ENCODE measurements at regions not wholly inside any gene's neighbourhood (a gene's known extent, or its start where the extent isn't known, plus 50 kb on each side); places are given as distances from the start of the nearest gene placed in this dataset.

DNA sequence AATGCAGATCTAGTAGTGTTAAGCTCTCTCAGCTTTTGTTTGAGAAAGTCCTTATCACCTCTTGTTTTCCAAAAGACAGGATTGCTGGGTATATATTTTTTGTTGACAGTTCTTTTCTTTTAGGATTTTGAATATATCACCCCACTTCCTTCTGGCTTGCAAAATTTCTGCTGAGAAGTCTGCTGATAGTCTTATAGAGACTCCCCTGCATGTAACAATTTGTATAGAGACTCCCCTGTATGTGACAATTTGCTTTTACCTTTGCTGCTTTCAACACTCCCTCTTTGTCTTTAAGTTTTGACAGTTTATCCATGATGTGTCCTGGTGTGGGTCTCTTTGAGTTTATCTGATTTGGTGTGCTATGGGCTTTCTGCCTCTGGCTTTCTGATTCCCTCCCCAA lies 115.0 kb upstream of the CCDC85A start:
- DNase-seq (ENCODE audit: low spot score) (no peak), ATAC-seq (ENCODE audit: low FRiP score) (no peak)
- TF ChIP-seq, protein P1, sequence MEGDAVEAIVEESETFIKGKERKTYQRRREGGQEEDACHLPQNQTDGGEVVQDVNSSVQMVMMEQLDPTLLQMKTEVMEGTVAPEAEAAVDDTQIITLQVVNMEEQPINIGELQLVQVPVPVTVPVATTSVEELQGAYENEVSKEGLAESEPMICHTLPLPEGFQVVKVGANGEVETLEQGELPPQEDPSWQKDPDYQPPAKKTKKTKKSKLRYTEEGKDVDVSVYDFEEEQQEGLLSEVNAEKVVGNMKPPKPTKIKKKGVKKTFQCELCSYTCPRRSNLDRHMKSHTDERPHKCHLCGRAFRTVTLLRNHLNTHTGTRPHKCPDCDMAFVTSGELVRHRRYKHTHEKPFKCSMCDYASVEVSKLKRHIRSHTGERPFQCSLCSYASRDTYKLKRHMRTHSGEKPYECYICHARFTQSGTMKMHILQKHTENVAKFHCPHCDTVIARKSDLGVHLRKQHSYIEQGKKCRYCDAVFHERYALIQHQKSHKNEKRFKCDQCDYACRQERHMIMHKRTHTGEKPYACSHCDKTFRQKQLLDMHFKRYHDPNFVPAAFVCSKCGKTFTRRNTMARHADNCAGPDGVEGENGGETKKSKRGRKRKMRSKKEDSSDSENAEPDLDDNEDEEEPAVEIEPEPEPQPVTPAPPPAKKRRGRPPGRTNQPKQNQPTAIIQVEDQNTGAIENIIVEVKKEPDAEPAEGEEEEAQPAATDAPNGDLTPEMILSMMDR (IDR thresholded peaks at IDR 0.05) = no peak

DNA sequence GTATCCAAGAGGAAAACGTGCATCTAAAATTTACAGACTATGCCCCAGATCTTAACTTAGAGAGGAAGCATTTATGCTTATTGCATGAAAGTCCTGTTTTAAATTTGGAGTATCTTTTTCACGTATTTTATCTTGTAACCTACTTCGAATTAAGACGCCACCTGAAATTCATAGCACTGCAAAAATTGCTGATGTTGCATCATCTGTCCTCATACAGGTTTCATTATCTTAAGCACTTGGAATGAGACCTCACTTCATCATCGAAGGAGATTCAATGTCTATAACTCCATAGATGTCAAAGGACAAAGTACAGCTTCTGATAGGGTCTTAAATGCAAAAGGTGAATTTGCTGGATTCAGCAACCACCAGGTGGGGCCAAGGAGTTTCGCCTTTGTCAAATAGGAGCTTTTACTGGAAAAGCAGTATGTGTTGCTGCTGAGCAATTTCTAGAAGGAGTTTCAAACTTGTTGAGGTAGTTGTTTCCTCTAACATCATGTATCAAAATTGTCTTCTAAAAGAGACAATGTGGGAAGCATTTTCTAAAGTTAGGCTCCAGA lies 106.4 kb upstream of the CCDC85A start:
- no peak for ATAC-seq (ENCODE audit: low FRiP score)
- TF ChIP-seq, protein P1 (IDR thresholded peaks at IDR 0.05) = no peak
- DNase-seq (ENCODE audit: low spot score) = no peak

DNA sequence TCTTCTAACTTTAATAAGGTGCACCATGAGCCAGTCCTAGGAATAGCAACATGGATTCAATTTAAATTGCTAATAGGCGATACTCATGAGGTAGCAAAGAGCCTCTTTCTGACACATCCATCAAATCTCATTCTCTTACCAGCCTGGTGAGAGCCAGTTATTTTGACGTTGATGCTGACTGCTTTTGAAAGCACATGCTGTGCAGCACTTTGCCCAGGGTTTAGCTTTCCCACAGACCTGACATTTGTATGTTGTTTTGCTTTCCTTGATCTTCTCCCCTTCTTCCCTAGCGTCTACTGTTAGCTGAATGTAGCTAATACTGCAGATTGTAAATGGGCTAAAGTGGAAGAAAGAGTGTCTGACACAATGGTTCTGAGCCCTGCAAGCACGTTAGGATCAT lies 101.1 kb upstream of the CCDC85A start:
- TF ChIP-seq, protein P1 (IDR thresholded peaks at IDR 0.05) = no peak
- DNase-seq (ENCODE audit: low spot score) (no peak), ATAC-seq (ENCODE audit: low FRiP score) (no peak)

DNA sequence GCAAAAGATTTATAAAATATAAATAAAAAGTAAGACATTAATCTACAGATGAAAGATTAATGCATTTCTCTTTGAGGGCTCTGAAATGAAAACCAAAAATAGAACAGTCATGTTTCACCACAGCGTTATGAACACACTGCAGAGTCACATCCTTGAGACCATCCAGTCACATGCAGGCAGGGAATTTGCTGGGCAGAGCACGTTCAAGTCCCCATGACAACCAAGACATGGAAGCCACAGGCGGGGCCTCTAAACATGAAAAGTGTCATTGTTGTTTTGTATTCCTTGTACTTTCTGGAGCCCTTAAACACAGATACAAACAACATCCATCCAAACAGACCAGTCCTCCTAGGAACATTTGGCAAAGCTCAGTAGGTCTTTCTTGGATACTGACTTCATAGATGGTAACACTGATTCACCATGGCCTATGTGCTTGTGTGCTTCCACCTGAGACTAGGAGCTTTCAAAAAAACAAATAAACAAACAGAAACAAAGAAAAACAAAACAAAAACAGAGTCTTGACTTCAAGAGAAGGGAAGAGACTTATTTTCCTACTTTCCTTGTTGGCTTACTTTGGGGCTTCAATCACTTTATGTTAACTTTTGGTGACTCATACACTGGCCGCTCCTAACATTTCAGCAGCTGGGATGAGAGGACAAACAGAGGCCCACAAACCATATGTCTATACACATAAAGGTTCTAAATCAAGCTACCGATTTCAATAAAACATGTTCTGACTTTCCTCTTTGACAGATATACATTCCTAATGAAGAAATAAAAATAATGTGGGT lies 99.5 kb upstream of the CCDC85A start:
- TF ChIP-seq, protein P1 (IDR thresholded peaks at IDR 0.05) = no peak
- DNase-seq (ENCODE audit: low spot score) (no peak), ATAC-seq (ENCODE audit: low FRiP score) (no peak)

DNA sequence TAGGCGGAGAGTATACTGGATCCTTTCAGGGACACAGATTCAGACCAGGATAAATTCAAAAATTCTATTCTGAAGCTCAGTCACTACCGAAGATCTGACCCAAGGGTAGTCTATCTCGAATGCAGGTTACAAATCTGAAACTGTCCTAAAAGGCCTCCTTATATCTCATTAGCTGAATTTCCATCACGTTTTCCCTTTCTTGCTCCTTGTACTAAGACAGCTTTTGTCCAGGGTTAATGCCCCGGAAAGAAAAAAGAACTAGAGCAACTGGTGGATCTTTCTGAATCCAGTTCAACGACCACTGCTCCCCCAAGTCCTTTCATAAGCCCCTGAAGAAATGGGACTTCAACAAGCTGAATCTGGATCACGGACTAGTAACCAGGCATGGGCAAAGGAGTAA lies 97.5 kb upstream of the CCDC85A start:
- TF ChIP-seq, protein P1 (IDR thresholded peaks at IDR 0.05) = no peak
- DNase-seq (ENCODE audit: low spot score) = no peak
- no peak for ATAC-seq (ENCODE audit: low FRiP score)

DNA sequence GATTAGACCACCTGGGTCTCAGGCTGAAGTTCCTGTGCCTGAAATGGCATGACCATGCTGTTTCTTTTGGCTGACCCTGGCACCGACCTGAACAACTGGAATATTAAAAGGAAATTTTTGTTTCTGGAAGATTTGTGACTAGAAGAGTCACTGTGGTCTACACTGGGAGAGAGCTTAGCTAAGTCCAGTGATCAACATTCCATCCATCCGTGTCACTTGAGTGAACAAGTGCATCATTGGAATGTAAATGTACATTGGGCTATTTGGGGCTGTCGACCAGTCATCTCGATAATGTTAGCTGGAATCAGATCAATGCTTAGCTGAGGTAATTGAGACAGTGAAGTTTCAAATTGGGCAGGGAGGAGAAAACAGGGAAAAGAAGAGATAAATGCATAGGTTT lies 95.4 kb upstream of the CCDC85A start:
- TF ChIP-seq, protein P1 (IDR thresholded peaks at IDR 0.05) = no peak
- ATAC-seq (ENCODE audit: low FRiP score) = no peak
- DNase-seq (ENCODE audit: low spot score) = no peak

DNA sequence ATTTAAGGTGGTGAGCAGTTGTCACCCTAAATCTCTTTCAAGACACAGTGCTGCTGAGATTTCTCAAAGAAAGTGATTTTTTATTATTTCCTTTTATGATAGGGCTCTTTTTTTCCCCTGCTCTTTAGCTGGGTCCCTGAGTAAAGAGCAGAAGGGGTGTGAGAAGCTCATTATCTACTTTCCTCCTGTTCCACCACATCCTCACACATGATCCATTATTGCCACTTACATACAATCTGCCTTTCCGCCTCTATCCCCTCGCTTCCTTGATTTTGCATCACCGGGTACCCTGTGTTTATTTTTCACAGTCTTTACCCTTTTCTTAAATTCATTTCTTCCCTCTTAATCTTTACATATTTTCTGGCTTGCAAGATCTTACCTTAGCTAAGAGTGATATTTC lies 93.9 kb upstream of the CCDC85A start:
- DNase-seq (ENCODE audit: low spot score) (no peak), ATAC-seq (ENCODE audit: low FRiP score) (no peak)
- TF ChIP-seq, protein P1 (IDR thresholded peaks at IDR 0.05) = no peak

Measured in omental fat pad (tissue), 3 donors.